Right forelimb (tissue), 1 donor: ENCODE measurements at regions not wholly inside any gene's neighbourhood (a gene's known extent, or its start where the extent isn't known, plus 50 kb on each side); places are given as distances from the start of the nearest gene placed in this dataset.
"Not testable (repeated sequence)": the region's sequence is repeated elsewhere in the genome, so short reads cannot be mapped to it uniquely, and the experiment has no call there.

Experiments
- DNase-seq: peaks from one replicate; pipeline ENCODE4 v3.0.0-alpha.2; 2018

DNA sequence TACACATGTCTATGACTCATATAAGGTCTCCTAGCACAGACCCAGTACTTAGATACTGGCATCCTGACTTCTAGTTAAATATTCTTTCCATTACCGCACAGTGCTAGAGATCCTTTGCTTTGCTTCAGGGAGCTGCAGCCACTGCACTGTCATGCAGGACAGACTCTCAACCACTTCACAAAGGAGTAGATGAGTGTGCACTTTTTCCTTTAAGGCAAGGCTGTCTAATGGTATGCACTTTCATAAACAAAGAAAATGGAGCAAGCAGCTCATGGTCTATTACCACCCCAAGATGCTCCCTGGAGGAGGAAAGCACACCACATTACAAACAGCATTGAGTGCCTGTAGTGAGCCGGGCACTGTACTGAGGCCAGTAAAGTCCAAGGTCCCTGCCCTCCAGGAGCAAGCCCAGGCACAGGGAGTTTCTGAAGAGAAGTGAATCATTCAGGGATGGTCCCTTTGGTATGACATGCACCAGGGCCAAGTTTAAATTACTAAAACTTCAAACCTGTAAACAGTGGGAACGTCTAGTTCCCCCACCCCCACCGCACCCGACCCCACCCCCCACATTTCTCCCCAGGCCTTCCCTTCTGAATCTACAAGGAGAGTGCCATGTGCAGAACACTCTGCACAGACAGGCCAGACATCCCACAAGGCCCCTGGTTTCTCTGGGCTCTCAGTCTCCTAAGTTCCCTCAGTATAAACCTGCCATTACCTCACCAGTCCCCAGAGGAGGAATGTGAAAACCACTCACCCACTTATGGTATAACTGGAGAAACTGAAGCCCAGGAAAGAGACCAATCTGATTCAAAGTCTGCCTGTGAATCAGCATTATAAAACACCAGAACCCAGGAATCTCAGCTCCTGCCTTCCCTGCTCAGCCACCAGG lies 107.8 kb upstream of the BCL6 start:
- no peak for DNase-seq

DNA sequence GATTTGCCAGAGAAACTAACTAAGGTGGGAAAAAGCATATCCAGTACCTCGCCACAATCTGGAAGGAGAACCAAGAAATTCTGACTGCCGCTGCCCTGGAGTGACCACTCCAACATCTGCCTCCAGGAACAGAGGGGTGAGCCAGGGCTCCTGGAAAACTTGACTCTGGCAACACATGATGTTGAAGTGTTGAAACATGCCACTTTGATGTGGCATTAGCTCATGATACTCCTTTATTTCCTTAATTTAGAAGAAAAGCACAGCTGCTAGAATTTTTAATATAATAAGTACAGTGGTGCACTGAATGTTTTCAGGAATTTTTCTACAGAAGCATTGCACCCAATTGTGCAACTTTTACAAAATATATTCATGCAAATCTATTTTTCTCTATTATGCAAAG lies 109.9 kb upstream of the BCL6 start:
- no peak for DNase-seq

DNA sequence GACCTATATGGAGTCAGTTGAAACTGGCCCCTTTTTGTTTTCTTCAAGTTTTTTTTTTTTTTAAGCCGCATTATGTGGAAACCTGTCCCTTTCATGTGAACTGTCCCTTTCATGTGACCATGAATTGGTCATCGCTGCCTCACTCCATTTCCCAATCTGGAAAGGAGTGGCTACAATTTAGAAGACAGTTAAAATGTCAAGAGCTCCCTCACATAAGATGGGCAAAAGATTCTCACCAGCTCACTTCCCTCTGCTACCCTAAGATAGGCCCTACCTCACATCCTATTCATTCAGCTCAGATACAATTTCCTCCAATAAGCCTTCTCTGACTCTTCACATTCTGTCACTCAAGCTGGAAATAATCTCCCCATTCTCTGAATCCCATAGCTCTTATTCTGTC lies 111.3 kb upstream of the BCL6 start:
- no peak for DNase-seq

DNA sequence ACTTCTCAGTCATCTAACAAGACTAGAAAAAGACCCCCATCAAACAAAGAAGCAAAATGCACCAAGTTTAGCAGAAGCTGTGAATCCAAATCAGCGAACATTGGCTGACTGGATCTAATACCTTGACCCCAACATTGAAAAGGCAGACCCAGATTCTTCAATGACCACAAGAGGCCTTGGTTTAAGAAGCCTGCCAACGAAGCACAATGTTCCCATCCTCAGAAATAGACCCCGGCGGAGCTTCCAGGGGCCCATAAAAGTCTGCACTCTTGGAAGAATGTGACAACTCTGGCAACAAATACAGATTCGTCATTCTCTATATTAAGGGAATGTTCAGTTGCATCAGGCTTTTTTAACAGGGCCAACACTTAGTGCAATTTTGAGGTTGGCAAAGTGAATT lies 112.8 kb upstream of the BCL6 start:
- peak; percentile 51 for DNase-seq

DNA sequence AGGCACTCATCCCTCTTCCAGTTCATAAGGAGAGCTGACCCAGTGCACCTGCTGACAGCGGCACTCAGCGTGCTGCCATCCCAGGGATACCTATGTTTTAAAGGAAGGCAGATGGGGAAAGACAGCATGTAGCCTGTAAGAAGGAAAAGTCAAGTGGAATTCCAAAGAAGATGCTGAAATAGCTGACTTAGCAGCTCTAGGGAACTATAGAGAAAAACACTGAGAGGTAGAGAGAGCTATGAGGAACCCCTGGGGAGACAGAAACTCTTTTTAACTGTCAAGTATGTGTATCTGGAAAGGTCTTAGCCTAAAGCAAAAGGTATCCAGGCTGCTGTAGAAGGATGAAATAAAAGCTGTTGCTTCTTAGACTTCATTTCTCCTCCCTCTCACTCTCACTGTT lies 113.4 kb upstream of the BCL6 start:
- no peak for DNase-seq

DNA sequence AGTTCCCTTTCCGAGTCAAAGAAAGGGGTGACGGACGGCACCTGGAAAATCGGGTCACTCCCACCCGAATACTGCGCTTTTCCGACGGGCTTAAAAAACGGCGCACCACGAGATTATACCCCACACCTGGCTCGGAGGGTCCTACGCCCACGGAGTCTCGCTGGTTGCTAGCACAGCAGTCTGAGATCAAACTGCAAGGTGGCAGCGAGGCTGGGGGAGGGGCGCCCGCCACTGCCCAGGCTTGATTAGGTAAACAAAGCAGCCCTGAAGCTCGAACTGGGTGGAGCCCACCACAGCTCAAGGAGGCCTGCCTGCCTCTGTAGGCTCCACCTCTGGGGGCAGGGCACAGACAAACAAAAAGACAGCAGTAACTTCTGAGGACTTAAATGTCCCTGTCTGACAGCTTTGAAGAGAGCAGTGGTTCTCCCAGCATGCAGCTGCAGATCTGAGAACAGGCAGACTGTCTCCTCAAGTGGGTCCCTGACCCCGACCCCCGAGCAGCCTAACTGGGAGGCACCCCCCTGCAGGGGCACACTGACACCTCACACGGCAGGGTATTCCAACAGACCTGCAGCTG lies 117.5 kb upstream of the BCL6 start:
- DNase-seq = not testable (repeated sequence)

DNA sequence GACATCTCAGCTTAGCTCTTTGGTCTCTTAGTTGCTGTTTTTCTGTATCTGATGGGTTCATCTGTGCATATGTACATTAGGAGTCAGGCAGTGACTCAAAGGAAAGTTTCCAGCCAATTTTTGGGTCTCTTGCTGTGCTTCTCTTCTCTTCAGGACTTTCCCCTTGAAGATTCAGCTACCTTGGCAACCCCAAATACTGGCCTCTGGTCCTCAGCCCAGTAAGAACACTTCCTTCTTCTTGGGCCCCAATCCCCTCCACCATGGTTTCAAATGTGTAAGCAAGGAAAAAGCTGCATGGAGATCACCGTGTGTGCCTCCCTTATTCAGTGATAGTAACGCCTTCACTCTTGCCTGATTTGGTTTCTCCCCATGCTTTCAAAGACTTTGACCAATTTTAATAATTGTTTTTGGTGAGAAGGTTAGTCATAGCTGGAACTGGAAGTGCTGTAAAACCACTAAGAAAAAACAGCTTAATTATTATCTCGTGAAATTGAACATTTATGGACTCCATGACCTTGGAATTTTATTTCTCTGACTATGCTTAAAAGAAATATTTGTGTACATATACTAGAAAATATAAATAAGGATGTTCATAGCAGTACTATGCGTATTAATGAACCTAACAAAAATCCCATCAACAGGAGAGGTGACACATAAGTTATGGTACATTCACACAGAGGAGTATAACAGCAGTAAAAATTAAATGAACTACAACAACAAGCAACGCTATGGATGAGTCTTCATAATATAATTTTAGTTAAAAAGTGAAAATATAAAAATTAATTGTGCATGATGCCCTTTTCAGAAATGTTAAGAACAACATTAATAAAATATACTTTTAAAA lies 125.3 kb upstream of the BCL6 start:
- no peak for DNase-seq

DNA sequence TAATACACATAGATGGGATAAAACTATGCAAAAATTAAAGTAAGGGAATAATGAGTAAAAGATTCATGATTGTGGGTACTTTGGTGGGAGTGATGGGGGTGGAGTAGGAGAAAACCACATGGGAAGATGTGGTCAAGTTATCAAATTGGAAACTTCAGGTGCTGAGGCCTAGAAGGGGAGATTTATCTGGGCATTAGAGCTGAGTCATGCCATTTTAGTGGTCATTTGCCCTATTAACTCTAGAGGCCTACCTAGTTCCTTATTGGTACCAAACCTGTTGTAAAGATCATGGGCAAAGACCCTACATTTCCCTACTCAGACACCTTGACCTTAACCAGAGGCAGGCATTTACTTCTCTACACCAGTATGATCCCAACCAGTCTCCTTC lies 125.9 kb upstream of the BCL6 start:
- no peak for DNase-seq

DNA sequence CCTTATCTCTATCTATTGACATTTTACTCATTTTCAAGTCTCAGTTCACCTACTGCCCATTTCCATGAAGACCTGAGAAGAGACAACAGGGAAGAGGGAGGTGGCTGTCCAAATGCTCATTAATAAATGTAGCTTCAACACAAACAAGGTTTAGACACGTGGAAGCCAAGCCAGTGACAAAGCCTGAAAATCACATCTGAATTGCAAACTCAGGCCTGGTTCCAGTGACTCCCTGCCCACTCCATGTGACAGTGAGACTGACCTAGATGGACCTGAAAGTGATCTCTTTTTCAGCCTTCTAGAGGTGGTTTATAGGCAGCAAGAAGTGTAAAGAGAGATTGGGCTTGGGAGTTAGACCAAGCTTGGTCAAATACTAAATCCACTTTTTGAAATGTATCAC lies 126.6 kb upstream of the BCL6 start:
- no peak for DNase-seq

DNA sequence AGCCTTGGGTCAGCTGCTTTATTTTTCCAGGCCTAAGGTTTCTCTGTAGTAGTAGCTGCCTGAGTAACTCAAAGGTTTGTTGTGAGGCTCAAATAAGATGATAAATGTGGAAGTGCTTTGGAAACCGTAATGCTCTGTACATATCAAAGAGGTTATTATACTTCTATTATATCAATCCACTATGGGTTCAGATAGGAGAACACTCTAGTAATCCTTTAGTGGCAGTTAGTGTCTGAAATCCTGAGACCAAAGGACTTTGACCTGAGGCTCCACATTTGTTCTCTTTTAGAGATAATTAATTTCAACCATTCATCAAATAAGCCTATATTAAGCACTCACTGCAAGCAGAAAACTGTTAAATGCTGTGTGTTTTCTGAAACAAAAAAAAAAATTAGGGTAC lies 128.6 kb upstream of the BCL6 start:
- no peak for DNase-seq

DNA sequence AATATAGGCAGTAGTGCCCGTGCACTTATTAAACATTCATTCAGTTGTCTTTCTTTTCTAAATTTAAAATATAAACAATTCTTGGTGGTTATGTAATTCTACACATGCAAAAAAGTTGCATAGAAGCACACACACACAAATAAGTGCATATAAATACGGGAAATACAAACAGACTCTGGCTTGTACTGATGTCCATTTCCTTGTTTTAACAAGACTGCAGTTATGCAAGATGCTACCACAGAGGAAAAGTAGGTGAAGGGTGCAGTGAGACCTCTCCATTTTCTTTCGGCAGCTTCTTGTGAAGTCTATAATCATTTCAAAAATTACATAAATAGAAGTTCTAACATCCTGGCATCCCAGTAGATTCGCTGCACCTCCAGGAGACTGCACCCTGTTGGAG lies 130.6 kb upstream of the BCL6 start:
- DNase-seq = no peak

DNA sequence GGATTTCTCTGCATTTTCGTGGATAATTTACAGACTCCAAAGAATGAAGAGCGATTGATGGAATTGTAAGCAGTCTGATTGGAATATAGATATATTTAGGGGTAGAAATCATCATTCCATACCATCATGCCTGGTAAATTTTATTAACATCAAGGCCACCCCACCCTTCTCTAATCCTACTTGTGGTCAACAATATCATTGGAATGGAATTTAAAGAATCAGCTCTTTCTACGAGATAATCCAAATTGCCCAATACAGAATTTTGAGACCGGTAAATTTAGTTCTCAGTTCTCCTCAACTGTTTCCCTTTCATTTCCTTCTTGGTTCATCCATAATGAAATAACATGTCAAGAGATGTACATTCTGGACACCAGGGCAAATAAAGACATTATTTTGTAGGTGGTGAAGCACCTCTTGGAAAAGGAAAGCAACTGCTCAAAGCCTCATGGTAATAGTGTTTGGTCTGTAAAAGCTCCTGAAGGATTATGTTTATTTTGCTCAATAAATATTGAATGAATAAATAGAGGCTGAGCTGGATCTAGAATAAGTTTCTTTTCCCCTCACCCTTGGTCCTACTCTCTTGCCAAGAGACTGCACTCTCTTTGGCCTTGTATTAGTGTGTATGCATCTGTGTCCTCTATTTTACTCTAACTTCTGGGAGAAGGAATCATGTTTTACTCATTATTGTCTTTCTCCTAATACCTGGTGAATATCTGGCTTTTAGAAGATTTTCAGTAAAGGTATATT lies 133.7 kb upstream of the BCL6 start:
- no peak for DNase-seq

DNA sequence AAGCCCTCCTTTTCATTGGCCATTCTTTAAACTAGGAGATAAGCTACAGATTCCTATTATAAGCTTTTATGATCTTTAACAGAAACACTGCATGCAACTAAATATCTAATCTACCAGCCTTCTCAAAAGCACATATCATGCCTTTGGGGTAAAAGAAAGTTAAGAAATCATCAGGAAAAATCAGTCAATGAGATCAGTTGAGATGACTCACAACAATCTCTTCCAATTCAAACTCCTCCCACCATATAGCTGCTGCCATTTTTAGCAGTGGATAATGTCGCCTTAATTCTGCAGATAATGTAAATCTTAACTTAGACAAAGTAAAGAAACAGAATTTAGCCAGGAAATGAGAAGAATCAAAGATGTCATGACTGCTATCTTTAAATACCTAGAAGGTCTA lies 135.2 kb upstream of the BCL6 start:
- no peak for DNase-seq

DNA sequence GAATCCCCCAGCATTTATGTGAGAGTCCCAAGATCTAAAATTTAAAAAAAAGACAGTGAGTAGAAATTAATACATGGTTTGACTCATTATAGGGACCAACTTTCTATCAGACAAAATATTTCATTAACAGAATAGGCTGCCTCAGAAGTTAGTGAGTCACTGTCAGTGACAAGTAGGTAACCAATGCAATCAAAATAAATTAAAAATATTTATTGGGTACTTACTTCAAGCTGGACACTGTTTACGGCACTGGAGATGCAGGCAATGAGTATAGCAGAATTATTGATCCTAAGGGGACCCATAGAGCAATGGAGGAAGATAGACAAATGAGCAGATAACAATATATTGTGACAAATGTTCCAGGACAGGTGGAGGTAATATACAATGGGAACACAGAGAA lies 135.6 kb upstream of the BCL6 start:
- no peak for DNase-seq

DNA sequence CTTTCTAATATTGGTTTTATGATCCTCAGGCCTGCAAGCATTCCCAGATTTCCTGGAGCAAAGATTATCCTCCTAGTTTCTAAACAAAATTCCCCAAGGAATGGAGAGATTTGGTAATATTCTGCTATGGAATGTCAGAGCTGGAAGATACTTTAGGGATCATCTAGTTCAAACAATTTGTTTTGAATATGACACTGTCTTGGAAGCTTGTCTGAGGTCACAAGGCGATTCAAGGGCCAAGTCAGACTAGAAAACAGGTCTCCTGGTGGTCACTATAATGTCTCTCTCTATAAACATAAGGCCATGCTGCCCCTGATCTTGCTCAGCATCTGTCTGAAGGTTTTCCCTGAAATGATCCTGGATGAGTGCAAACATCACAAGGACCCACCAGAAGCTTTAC lies 143.4 kb upstream of the BCL6 start:
- DNase-seq = no peak

DNA sequence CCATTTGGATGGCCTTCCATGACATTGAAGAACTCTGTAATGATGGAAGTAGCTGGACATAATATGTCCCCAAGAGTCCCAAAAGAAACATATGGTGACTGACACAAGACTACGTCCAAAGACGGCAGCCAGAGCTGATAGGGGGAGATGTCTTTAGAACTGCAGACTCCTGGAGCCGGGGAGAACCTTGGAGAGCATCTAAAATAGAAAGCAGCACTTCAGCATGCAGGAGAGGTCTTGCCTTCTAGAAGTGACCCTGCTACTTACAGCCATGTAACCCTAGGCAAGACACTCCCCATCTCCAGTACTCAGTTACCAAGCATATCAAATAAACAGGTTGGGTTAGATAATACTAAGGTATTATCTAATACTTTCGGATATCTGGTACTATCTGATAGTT lies 143.8 kb upstream of the BCL6 start:
- DNase-seq = no peak

DNA sequence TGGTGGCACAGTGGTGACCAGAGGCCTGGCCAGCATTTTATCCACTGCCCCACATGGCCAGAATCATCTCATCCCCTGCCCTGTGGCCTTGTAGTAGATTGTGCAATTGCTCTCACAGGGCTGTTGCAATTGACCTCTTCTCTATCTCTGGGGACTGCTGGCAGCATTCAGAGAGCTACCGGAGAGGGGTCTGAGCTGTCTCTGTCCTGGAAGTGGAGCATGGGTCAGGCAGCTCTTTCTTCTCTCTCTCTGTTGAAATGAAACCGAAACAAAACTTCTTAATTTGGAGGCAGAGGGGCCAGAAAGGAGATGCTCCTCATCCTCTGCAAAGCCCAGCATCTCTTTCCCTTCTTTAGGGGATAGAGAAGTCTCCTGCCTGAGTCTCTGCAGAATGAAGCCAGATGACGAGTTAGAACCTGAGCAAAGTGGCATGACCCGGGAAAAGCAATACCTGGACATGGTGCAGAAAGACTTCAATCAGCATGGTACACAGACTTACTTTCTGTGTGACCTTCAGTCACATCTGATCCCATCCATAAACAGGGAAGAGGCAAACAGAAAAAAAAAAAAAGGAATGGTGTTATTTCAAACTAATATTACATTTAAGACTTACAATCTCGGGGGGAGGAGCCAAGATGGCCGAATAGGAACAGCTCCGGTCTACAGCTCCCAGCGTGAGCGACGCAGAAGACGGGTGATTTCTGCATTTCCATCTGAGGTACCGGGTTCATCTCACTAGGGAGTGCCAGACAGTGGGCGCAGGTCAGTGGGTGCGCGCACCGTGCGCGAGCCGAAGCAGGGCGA lies 144.5 kb upstream of the BCL6 start:
- no peak for DNase-seq

DNA sequence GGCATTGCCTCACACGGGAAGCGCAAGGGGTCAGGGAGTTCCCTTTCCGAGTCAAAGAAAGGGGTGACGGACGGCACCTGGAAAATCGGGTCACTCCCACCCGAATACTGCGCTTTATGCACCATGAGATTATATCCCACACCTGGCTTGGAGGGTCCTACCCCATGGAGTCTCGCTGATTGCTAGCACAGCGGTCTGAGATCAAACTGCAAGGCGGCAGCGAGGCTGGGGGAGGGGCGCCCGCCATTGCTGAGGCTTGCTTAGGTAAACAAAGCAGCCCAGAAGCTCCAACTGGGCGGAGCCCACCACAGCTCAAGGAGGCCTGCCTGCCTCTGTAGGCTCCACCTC lies 145.1 kb upstream of the BCL6 start:
- not testable (repeated sequence) for DNase-seq

DNA sequence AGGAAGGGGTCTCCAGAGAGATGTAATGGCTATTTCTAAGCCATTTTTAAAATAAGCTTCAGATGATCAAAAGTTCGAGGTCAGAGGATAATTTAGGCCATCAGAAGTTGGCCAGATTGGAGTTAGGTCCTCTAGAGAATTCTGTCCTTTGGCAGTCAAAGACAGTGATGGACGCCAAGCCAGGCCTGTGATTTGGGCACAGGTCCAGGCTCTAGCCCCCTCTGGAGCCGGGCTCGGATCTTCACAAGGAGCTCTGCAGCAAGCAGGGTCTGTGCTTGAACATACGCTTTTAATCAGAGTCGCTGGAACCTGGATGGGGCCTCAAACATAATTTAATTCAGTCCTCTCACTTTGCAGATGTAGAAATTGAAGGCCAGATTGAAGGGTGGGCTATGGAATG lies 151.4 kb upstream of the BCL6 start:
- peak; percentile 73 for DNase-seq

DNA sequence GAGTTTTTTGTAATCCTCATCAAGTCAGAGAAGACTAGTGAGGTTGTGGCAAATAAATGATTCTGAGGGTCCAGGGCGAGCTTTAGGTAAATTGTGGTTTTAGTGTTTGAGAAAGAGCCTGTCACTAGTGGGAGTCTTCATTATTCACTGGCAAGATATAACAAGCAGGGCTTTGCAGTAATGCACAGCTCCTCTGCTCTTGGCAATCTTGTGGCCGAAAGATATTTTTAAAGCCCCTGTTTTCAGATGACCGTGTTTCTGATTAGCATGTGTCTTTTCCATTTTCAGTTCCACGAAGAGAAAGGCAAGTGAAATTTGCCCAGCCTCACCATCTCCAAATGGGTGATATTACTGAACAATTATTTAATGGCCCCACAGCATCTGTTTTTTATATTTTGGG lies 154.0 kb upstream of the BCL6 start:
- no peak for DNase-seq

DNA sequence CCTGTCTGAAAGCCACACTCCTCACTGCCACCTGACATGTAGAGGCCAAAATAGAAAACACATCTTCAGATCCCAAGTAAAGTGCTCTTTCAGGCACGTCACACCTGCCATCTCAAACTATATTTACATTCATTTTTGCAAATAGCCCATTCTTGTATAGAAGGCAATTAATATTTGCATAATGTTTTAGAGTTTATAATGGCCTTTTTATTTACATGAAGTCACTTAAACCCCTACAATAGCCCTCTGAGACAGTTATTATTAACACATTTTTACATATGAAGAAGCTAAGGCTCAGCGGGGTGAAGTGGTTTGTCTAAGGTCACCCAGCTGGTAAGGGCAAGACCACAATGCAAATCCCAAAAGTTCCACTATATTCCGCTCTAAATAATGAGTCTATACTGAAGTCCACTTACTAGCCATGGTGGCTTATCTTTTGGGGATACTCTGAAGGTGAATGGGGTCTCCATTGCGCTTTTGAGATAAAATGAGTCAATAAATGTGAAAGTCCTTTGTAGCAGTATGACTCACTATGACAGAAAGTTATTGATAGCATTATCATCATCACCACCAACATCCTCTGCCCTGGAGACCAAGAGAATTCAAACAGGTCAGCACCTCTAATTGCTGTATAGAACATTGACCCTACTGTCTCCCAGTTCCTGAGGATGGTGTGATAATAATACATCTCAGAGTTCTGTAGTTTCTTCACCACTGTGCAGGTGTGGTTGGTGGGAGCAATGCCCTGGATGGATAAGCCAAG lies 155.9 kb upstream of the BCL6 start:
- DNase-seq = no peak

DNA sequence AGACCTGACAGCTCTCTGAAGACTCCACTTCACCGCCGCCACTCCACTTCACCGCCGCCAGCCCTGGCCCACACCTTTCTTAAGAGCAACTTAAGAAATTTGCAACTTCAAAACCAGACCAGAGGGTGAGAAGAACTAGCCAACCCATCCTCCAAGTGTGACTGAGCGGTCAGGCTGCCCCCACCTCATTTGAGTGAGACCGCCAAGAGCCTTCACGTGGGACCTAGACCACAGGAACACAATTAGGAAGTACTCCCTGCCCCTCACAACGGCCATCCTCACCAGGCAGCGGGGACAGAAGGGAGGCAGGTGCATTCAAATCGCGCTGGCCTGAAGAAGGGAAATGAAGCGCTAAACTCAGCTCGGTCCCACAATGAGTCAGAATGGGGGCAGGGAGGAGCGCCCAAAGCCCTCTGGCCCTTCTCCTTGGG lies 156.8 kb upstream of the BCL6 start:
- DNase-seq = no peak
